NCI-H1417 (cell line): ENCODE measurements at regions not wholly inside any gene's neighbourhood (a gene's known extent, or its start where the extent isn't known, plus 50 kb on each side); places are given as distances from the start of the nearest gene placed in this dataset.
A peak's percentile ranks its signal among the peaks of the same experiment; 100 is the strongest.
"Not testable (repeated sequence)": the region's sequence is repeated elsewhere in the genome, so short reads cannot be mapped to it uniquely, and the experiment has no call there.

ENCODE experiments used
- DNase-seq, 3 experiments: peaks; one replicate each; lab custom pipeline; 2025; lab: John Stamatoyannopoulos, UW

- no peak for DNase-seq
Observed at GRCh38 chr10:115028419-115028818, 64.7 kb upstream of the ATRNL1 start.

- DNase-seq, result peak in 1 of 3 experiments; percentile 8
Observed at GRCh38 chr10:115029452-115030375, 63.5 kb upstream of the ATRNL1 start.

- DNase-seq, result peak in 1 of 3 experiments; percentile 11
Observed at GRCh38 chr10:115030483-115031200, 62.5 kb upstream of the ATRNL1 start.

GRCh38 chr10:115033898-115034297 lies 59.3 kb upstream of the ATRNL1 start:
- no peak for DNase-seq

- not testable (repeated sequence) for DNase-seq
Observed at GRCh38 chr10:115039781-115040180, 53.4 kb upstream of the ATRNL1 start.
